Endothelial cell of umbilical vein (primary cell): ENCODE measurements at regions not wholly inside any gene's neighbourhood (a gene's known extent, or its start where the extent isn't known, plus 50 kb on each side); places are given as distances from the start of the nearest gene placed in this dataset.

ENCODE experiments used
- EZH2 ChIP-seq: IDR thresholded peaks from 2 replicates; pipeline ENCODE4 v1.6.1; 2012; ENCODE audit warnings: borderline replicate concordance, low read depth, mild to moderate bottlenecking, moderate library complexity, low read length, inconsistent platforms; ENCODE audit not compliant: severe bottlenecking
- FOS ChIP-seq: IDR thresholded peaks from 2 replicates; pipeline ENCODE4 v1.6.1; 2011; ENCODE audit warnings: mild to moderate bottlenecking, low read length, moderate library complexity, borderline replicate concordance; ENCODE audit not compliant: insufficient read depth
- GATA2 ChIP-seq: IDR thresholded peaks from 2 replicates; pipeline ENCODE4 v1.7.0; 2011; ENCODE audit warnings: low read depth, mild to moderate bottlenecking, moderate library complexity, mixed read lengths, low read length; ENCODE audit not compliant: insufficient read length, insufficient read depth
- JUN ChIP-seq: IDR thresholded peaks from 2 replicates; pipeline ENCODE4 v1.6.1; 2011; ENCODE audit warnings: borderline replicate concordance, low read depth; ENCODE audit not compliant: insufficient read length, insufficient read depth
- MAX ChIP-seq: IDR thresholded peaks from 2 replicates; pipeline ENCODE4 v1.6.1; 2011; ENCODE audit not compliant: insufficient read depth, insufficient read length
- MYC ChIP-seq: IDR thresholded peaks from one replicate; pipeline ENCODE4 v1.6.1; 2011; ENCODE audit warnings: mild to moderate bottlenecking, low read depth, low read length
- POLR2A ChIP-seq: IDR thresholded peaks from 2 replicates; pipeline ENCODE4 v1.6.1; 2012; ENCODE audit warnings: low read depth, mild to moderate bottlenecking, control low read depth, low read length
- POLR2AphosphoS5 ChIP-seq: IDR thresholded peaks from 2 replicates; pipeline ENCODE4 v1.6.1; 2012; ENCODE audit warnings: low read depth, mild to moderate bottlenecking, control low read depth, low read length, moderate library complexity; ENCODE audit not compliant: insufficient read depth
- TF ChIP-seq, protein P1 (sequence below), 2 donors: IDR thresholded peaks; 1 replicate in 1 of 2; 2 replicates in 1 of 2; pipeline ENCODE4 v1.5.1; 2011; ENCODE audit warnings: low read length in 2 of 2, mild to moderate bottlenecking in 2 of 2, moderate library complexity in 2 of 2, control low read depth in 1 of 2, inconsistent platforms in 1 of 2, low read depth in 1 of 2; ENCODE audit not compliant: insufficient read depth in 1 of 2; ENCODE audit errors: extremely low read depth in 1 of 2

DNA sequence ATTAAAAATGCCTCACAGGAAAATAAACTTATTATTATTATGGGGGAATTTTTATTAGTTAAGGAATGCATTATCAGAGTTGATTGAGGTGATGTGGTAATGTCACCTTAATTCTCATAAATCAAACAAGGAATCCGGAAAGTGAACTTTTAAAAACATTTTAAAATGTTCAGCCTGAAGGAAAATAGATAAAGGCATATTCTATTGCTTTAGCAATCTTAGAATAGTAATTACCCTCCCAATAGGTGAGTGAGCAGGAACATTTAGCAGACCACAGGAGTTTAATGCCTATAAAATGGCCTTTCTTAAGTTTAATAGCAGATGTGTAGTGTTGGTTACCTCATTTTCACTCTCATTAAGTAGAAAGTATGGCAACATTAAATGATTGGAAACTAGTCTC is 160.9 kb upstream of the MAD2L1 start:
- TF ChIP-seq, protein P1, sequence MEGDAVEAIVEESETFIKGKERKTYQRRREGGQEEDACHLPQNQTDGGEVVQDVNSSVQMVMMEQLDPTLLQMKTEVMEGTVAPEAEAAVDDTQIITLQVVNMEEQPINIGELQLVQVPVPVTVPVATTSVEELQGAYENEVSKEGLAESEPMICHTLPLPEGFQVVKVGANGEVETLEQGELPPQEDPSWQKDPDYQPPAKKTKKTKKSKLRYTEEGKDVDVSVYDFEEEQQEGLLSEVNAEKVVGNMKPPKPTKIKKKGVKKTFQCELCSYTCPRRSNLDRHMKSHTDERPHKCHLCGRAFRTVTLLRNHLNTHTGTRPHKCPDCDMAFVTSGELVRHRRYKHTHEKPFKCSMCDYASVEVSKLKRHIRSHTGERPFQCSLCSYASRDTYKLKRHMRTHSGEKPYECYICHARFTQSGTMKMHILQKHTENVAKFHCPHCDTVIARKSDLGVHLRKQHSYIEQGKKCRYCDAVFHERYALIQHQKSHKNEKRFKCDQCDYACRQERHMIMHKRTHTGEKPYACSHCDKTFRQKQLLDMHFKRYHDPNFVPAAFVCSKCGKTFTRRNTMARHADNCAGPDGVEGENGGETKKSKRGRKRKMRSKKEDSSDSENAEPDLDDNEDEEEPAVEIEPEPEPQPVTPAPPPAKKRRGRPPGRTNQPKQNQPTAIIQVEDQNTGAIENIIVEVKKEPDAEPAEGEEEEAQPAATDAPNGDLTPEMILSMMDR (IDR thresholded peaks at IDR 0.05; ENCODE audit: extremely low read depth in 1 of 2, insufficient read depth in 1 of 2, low read depth in 1 of 2, low read length in 2 of 2), result no peak
- no peak for TF ChIP-seq EZH2
- TF ChIP-seq POLR2A, result no peak
- no peak for TF ChIP-seq JUN
- no peak for TF ChIP-seq POLR2AphosphoS5
- TF ChIP-seq MAX, result no peak
- no peak for TF ChIP-seq FOS
- no peak for TF ChIP-seq MYC
- TF ChIP-seq GATA2, result no peak
